ENCODE measurements at regions not wholly inside any gene's neighbourhood (a gene's known extent, or its start where the extent isn't known, plus 50 kb on each side); places are given as distances from the start of the nearest gene placed in this dataset.

GRCh38 chr2:84299211-84299775, 159.8 kb downstream of the SUCLG1 start:
- Histone ChIP-seq H2BK120ac (ENCODE audit: low read depth, low read length) (no peak overlapping the region), H3K23ac (ENCODE audit: low read length) (no peak overlapping the region), H3K36me3 (ENCODE audit: control insufficient read depth, insufficient read depth, low read length) (no peaks in the 10 kb centered on the region), H3K79me2 (ENCODE audit: control insufficient read depth, insufficient read depth, low read length) (no peaks in the 10 kb centered on the region), H3K4me1 (ENCODE audit: control insufficient read depth, low read depth, low read length) (no peaks in the 10 kb centered on the region), H4K5ac (ENCODE audit: low read length) (no peak overlapping the region), H3K18ac (ENCODE audit: low read length) (no peak overlapping the region), H2BK5ac (ENCODE audit: low read length) (no peak overlapping the region), H3K79me1 (ENCODE audit: low read length) (no peaks in the 10 kb centered on the region), H3K4me3 (ENCODE audit: low read length) (no peak overlapping the region), H2AK5ac (ENCODE audit: low read length) (no peak overlapping the region), H3K56ac (ENCODE audit: low read length) (no peak overlapping the region), H3K4me2 (ENCODE audit: low read length) (no peak overlapping the region), H4K8ac (ENCODE audit: low read depth, low read length) (no peak overlapping the region), H2BK15ac (replicated peaks; ENCODE audit: low read depth) (no peak overlapping the region), H3K27me3 (ENCODE audit: insufficient read depth, low read length, poor library complexity) (no peaks in the 10 kb centered on the region), H3K4ac (ENCODE audit: low read depth, low read length) (peak overlapping the region; percentile 43), H3K27ac (ENCODE audit: low read depth, low read length) (no peak overlapping the region), H3K9ac (ENCODE audit: low read length) (no peak overlapping the region)
- DNase-seq = no peak
- no CpG with 5 or more reads among the region's 3 CpGs for WGBS (ENCODE audit: extremely low coverage, insufficient coverage, low lambda C conversion rate)

- no CpG with 5 or more reads among the region's 3 CpGs for WGBS (ENCODE audit: extremely low coverage, insufficient coverage, low lambda C conversion rate)
- no peak overlapping the region for H3K56ac ChIP-seq (ENCODE audit: low read length)
- no peak overlapping the region for H3K4me3 ChIP-seq (ENCODE audit: low read length)
- no peaks in the 10 kb centered on the region for H3K79me1 ChIP-seq (ENCODE audit: low read length)
- no peak overlapping the region for H3K9ac ChIP-seq (ENCODE audit: low read length)
- no peak overlapping the region for H2BK15ac ChIP-seq (replicated peaks; ENCODE audit: low read depth)
- H3K4me2 ChIP-seq (ENCODE audit: low read length) = no peak overlapping the region
- no peaks in the 10 kb centered on the region for H3K27me3 ChIP-seq (ENCODE audit: insufficient read depth, low read length, poor library complexity)
- H2AK5ac ChIP-seq (ENCODE audit: low read length) = no peak overlapping the region
- no peaks in the 10 kb centered on the region for H3K4me1 ChIP-seq (ENCODE audit: control insufficient read depth, low read depth, low read length)
- DNase-seq = peak; percentile 93
- no peak overlapping the region for H3K18ac ChIP-seq (ENCODE audit: low read length)
- H3K4ac ChIP-seq (ENCODE audit: low read depth, low read length) = no peak overlapping the region
- no peak overlapping the region for H2BK5ac ChIP-seq (ENCODE audit: low read length)
- no peak overlapping the region for H4K8ac ChIP-seq (ENCODE audit: low read depth, low read length)
- no peaks in the 10 kb centered on the region for H3K36me3 ChIP-seq (ENCODE audit: control insufficient read depth, insufficient read depth, low read length)
- H2BK120ac ChIP-seq (ENCODE audit: low read depth, low read length) = no peak overlapping the region
- no peak overlapping the region for H4K5ac ChIP-seq (ENCODE audit: low read length)
- no peak overlapping the region for H3K23ac ChIP-seq (ENCODE audit: low read length)
- H3K27ac ChIP-seq (ENCODE audit: low read depth, low read length) = no peak overlapping the region
- no peaks in the 10 kb centered on the region for H3K79me2 ChIP-seq (ENCODE audit: control insufficient read depth, insufficient read depth, low read length)
Observed at GRCh38 chr2:84297155-84297554, 161.9 kb downstream of the SUCLG1 start.

GRCh38 chr2:84293791-84294380, 165.2 kb downstream of the SUCLG1 start:
- no peak overlapping the region for H3K9ac ChIP-seq (ENCODE audit: low read length)
- H4K8ac ChIP-seq (ENCODE audit: low read depth, low read length) = no peak overlapping the region
- no peaks in the 10 kb centered on the region for H3K79me2 ChIP-seq (ENCODE audit: control insufficient read depth, insufficient read depth, low read length)
- H3K56ac ChIP-seq (ENCODE audit: low read length) = no peak overlapping the region
- DNase-seq = no peak
- H3K4me3 ChIP-seq (ENCODE audit: low read length) = no peak overlapping the region
- H3K4ac ChIP-seq (ENCODE audit: low read depth, low read length) = no peak overlapping the region
- no peaks in the 10 kb centered on the region for H3K79me1 ChIP-seq (ENCODE audit: low read length)
- no peaks in the 10 kb centered on the region for H3K27me3 ChIP-seq (ENCODE audit: insufficient read depth, low read length, poor library complexity)
- H2AK5ac ChIP-seq (ENCODE audit: low read length) = no peak overlapping the region
- H2BK5ac ChIP-seq (ENCODE audit: low read length) = no peak overlapping the region
- H4K5ac ChIP-seq (ENCODE audit: low read length) = no peak overlapping the region
- H3K4me1 ChIP-seq (ENCODE audit: control insufficient read depth, low read depth, low read length) = no peaks in the 10 kb centered on the region
- no peak overlapping the region for H3K4me2 ChIP-seq (ENCODE audit: low read length)
- no peak overlapping the region for H2BK15ac ChIP-seq (replicated peaks; ENCODE audit: low read depth)
- no CpG with 5 or more reads among the region's 6 CpGs for WGBS (ENCODE audit: extremely low coverage, insufficient coverage, low lambda C conversion rate)
- H3K23ac ChIP-seq (ENCODE audit: low read length) = no peak overlapping the region
- H3K27ac ChIP-seq (ENCODE audit: low read depth, low read length) = no peak overlapping the region
- no peak overlapping the region for H3K18ac ChIP-seq (ENCODE audit: low read length)
- H3K36me3 ChIP-seq (ENCODE audit: control insufficient read depth, insufficient read depth, low read length) = no peaks in the 10 kb centered on the region
- H2BK120ac ChIP-seq (ENCODE audit: low read depth, low read length) = no peak overlapping the region

GRCh38 chr2:84292545-84292944, 166.5 kb downstream of the SUCLG1 start:
- H3K56ac ChIP-seq (ENCODE audit: low read length) = no peak overlapping the region
- no CpG with 5 or more reads among the region's 1 CpG for WGBS (ENCODE audit: extremely low coverage, insufficient coverage, low lambda C conversion rate)
- H3K79me1 ChIP-seq (ENCODE audit: low read length) = no peaks in the 10 kb centered on the region
- H2BK5ac ChIP-seq (ENCODE audit: low read length) = no peak overlapping the region
- H3K4ac ChIP-seq (ENCODE audit: low read depth, low read length) = no peak overlapping the region
- no peak overlapping the region for H4K5ac ChIP-seq (ENCODE audit: low read length)
- no peak overlapping the region for H3K4me2 ChIP-seq (ENCODE audit: low read length)
- H2BK120ac ChIP-seq (ENCODE audit: low read depth, low read length) = no peak overlapping the region
- H3K18ac ChIP-seq (ENCODE audit: low read length) = no peak overlapping the region
- no peak overlapping the region for H3K23ac ChIP-seq (ENCODE audit: low read length)
- DNase-seq = no peak
- no peak overlapping the region for H2BK15ac ChIP-seq (replicated peaks; ENCODE audit: low read depth)
- H3K4me3 ChIP-seq (ENCODE audit: low read length) = no peak overlapping the region
- no peak overlapping the region for H3K27ac ChIP-seq (ENCODE audit: low read depth, low read length)
- no peaks in the 10 kb centered on the region for H3K4me1 ChIP-seq (ENCODE audit: control insufficient read depth, low read depth, low read length)
- no peaks in the 10 kb centered on the region for H3K27me3 ChIP-seq (ENCODE audit: insufficient read depth, low read length, poor library complexity)
- no peak overlapping the region for H4K8ac ChIP-seq (ENCODE audit: low read depth, low read length)
- H3K36me3 ChIP-seq (ENCODE audit: control insufficient read depth, insufficient read depth, low read length) = no peaks in the 10 kb centered on the region
- no peak overlapping the region for H2AK5ac ChIP-seq (ENCODE audit: low read length)
- H3K9ac ChIP-seq (ENCODE audit: low read length) = no peak overlapping the region
- no peaks in the 10 kb centered on the region for H3K79me2 ChIP-seq (ENCODE audit: control insufficient read depth, insufficient read depth, low read length)

DNA sequence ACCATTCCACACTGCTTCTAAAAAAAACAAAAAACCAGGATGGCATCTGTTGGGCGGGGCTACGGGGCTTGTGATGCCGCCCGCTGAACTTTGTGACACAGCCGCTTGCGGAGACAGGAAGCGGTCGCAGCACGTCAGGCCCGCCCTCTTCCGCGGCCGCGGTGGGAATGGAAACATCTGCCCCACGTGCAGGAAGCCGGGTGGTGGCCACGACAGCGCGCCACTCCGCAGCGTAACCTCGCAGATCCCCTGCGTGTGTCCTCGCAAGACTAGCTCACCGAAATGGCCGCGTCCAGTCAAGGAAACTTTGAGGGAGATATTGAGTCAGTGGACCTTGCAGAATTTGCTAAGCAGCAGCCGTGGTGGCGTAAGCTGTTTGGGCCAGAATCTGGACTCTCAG, 168.5 kb downstream of the SUCLG1 start:
- Histone ChIP-seq H3K36me3 (ENCODE audit: control insufficient read depth, insufficient read depth, low read length) (no peaks in the 10 kb centered on the region), H3K4me1 (ENCODE audit: control insufficient read depth, low read depth, low read length) (no peaks in the 10 kb centered on the region), H3K79me1 (ENCODE audit: low read length) (no peaks in the 10 kb centered on the region), H3K18ac (ENCODE audit: low read length) (no peak overlapping the region), H3K9ac (ENCODE audit: low read length) (no peak overlapping the region), H3K79me2 (ENCODE audit: control insufficient read depth, insufficient read depth, low read length) (no peaks in the 10 kb centered on the region), H3K4ac (ENCODE audit: low read depth, low read length) (no peak overlapping the region), H2BK5ac (ENCODE audit: low read length) (no peak overlapping the region), H2AK5ac (ENCODE audit: low read length) (no peak overlapping the region), H2BK15ac (replicated peaks; ENCODE audit: low read depth) (no peak overlapping the region), H3K27me3 (ENCODE audit: insufficient read depth, low read length, poor library complexity) (no peaks in the 10 kb centered on the region), H2BK120ac (ENCODE audit: low read depth, low read length) (no peak overlapping the region), H4K5ac (ENCODE audit: low read length) (no peak overlapping the region), H3K4me2 (ENCODE audit: low read length) (no peak overlapping the region), H3K23ac (ENCODE audit: low read length) (no peak overlapping the region), H3K4me3 (ENCODE audit: low read length) (no peak overlapping the region), H3K27ac (ENCODE audit: low read depth, low read length) (no peak overlapping the region), H3K56ac (ENCODE audit: low read length) (no peak overlapping the region), H4K8ac (ENCODE audit: low read depth, low read length) (no peak overlapping the region)
- WGBS (ENCODE audit: extremely low coverage, insufficient coverage, low lambda C conversion rate) = no CpG with 5 or more reads among the region's 29 CpGs
- DNase-seq = no peak

DNA sequence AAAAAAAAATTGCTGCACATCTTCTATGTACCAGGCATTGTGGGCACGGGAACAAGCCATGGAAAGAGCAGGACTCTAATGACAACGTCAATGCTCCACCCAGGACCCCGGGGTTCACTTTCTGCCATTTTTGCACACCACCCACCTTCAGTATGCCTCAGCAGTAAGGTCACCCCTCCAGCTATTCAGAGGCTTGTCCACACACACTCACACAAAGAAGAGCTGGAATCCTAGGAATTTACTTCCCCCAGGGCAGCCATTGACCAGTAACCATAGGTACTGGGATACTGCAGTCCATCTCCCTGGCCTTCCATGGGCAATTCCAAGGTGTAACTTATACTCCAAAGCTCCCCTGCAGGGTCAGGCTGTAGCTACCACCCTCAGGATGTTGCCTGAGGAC, 170.8 kb downstream of the SUCLG1 start:
- H3K79me2 ChIP-seq (ENCODE audit: control insufficient read depth, insufficient read depth, low read length) = no peaks in the 10 kb centered on the region
- no CpG with 5 or more reads among the region's 3 CpGs for WGBS (ENCODE audit: extremely low coverage, insufficient coverage, low lambda C conversion rate)
- H3K23ac ChIP-seq (ENCODE audit: low read length) = no peak overlapping the region
- no peak overlapping the region for H3K27ac ChIP-seq (ENCODE audit: low read depth, low read length)
- no peaks in the 10 kb centered on the region for H3K79me1 ChIP-seq (ENCODE audit: low read length)
- H2BK15ac ChIP-seq (replicated peaks; ENCODE audit: low read depth) = no peak overlapping the region
- no peaks in the 10 kb centered on the region for H3K4me1 ChIP-seq (ENCODE audit: control insufficient read depth, low read depth, low read length)
- H2BK5ac ChIP-seq (ENCODE audit: low read length) = no peak overlapping the region
- no peak overlapping the region for H3K18ac ChIP-seq (ENCODE audit: low read length)
- H2BK120ac ChIP-seq (ENCODE audit: low read depth, low read length) = no peak overlapping the region
- H3K36me3 ChIP-seq (ENCODE audit: control insufficient read depth, insufficient read depth, low read length) = no peaks in the 10 kb centered on the region
- peak; percentile 81 for DNase-seq
- H3K9ac ChIP-seq (ENCODE audit: low read length) = no peak overlapping the region
- no peak overlapping the region for H3K4me2 ChIP-seq (ENCODE audit: low read length)
- no peak overlapping the region for H3K4me3 ChIP-seq (ENCODE audit: low read length)
- no peak overlapping the region for H3K4ac ChIP-seq (ENCODE audit: low read depth, low read length)
- no peak overlapping the region for H4K8ac ChIP-seq (ENCODE audit: low read depth, low read length)
- H2AK5ac ChIP-seq (ENCODE audit: low read length) = no peak overlapping the region
- H3K56ac ChIP-seq (ENCODE audit: low read length) = no peak overlapping the region
- H3K27me3 ChIP-seq (ENCODE audit: insufficient read depth, low read length, poor library complexity) = no peaks in the 10 kb centered on the region
- H4K5ac ChIP-seq (ENCODE audit: low read length) = no peak overlapping the region

All from mesendoderm (in vitro differentiated cells).